Mammary epithelial cell (primary cell): ENCODE measurements at regions not wholly inside any gene's neighbourhood (a gene's known extent, or its start where the extent isn't known, plus 50 kb on each side); places are given as distances from the start of the nearest gene placed in this dataset.

Experiments used
- EZH2 ChIP-seq: IDR thresholded peaks from 2 replicates; pipeline ENCODE4 v1.6.1; 2012; ENCODE audit warnings: low read length, inconsistent platforms, borderline replicate concordance
- TF ChIP-seq, protein P1 (sequence below), 2 donors: IDR thresholded peaks in 1 of 2; conservative IDR thresholded peaks in 1 of 2; 2 replicates each; pipeline ENCODE4 v1.5.1; 2011 to 2012; ENCODE audit warnings: inconsistent platforms in 2 of 2, low read length in 2 of 2, mild to moderate bottlenecking in 2 of 2, control low read depth in 1 of 2, low read depth in 1 of 2; ENCODE audit not compliant: insufficient read depth in 1 of 2; ENCODE audit errors: extremely low read depth in 1 of 2

DNA sequence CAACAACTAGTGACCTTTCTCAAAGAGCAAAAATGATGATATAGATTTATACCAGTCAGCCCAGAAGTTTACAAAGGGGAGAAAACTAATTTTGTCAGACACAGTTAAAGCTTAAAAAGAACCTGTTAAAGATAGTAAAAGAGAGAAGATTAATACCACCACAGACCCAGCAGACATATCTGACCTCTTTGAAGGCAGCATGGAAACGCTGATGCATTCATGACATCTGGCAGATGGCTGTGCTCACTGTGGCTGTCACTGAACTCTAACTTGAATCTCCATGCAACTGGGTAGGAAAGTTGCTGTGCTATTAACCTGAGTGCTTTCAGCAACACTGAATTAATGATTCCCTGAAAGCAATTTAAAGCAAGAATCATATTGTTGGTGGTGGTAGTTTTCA is 159.8 kb upstream of the PRDM1 start:
- no peak for TF ChIP-seq EZH2
- TF ChIP-seq, protein P1, sequence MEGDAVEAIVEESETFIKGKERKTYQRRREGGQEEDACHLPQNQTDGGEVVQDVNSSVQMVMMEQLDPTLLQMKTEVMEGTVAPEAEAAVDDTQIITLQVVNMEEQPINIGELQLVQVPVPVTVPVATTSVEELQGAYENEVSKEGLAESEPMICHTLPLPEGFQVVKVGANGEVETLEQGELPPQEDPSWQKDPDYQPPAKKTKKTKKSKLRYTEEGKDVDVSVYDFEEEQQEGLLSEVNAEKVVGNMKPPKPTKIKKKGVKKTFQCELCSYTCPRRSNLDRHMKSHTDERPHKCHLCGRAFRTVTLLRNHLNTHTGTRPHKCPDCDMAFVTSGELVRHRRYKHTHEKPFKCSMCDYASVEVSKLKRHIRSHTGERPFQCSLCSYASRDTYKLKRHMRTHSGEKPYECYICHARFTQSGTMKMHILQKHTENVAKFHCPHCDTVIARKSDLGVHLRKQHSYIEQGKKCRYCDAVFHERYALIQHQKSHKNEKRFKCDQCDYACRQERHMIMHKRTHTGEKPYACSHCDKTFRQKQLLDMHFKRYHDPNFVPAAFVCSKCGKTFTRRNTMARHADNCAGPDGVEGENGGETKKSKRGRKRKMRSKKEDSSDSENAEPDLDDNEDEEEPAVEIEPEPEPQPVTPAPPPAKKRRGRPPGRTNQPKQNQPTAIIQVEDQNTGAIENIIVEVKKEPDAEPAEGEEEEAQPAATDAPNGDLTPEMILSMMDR (conservative IDR thresholded peaks at IDR 0.05 in 1 of 2, IDR thresholded peaks at IDR 0.05 in 1 of 2; ENCODE audit: extremely low read depth in 1 of 2, insufficient read depth in 1 of 2, low read depth in 1 of 2, low read length in 2 of 2) = no peak
